Panc1 (cell line): ENCODE measurements at regions not wholly inside any gene's neighbourhood (a gene's known extent, or its start where the extent isn't known, plus 50 kb on each side); places are given as distances from the start of the nearest gene placed in this dataset.

Experiments
- ATAC-seq: fragments of 200-7000 bp; cut with Tn5 transposase; 2 replicates; pipeline ENCODE4 v1.9.1; 2020; ENCODE audit warnings: mild to moderate bottlenecking, moderate library complexity
- BruUV-seq: library from RNA; stranded (reverse); fragments of 400-500 nt; replicated peaks from 2 replicates; lab custom pipeline; 2021; lab: Mats Ljungman, UMichigan
- CTCF ChIA-PET: fragments of 300-600 bp; sonication (Branson Sonifier 250); formaldehyde crosslinking; loops from one replicate; lab custom pipeline; 2022; ENCODE audit warnings: antibody characterized with exemption; lab: Charles Lee
- POLR2A ChIA-PET: fragments of 300-600 bp; sonication (Branson Sonifier 250); formaldehyde crosslinking; loops from one replicate; lab custom pipeline; 2022; ENCODE audit warnings: antibody characterized with exemption; lab: Charles Lee
- DNase-seq: peaks from one replicate; pipeline ENCODE4 v3.0.0-alpha.2; 2010; ENCODE audit warnings: low read depth, low spot score
- H3K27ac ChIP-seq: 2 replicates; pipeline ENCODE4 v1.5.1; 2011; ENCODE audit warnings: mild to moderate bottlenecking, low read length, inconsistent platforms
- H3K27me3 ChIP-seq: fragments of 200-500 bp; sonication (Bioruptor generic); 2 replicates; pipeline ENCODE4 v1.6.0; 2014; ENCODE audit warnings: low read length, inconsistent platforms; ENCODE audit not compliant: control insufficient read depth, insufficient read depth
- H3K36me3 ChIP-seq: fragments of 200-500 bp; sonication (Bioruptor generic); 2 replicates; pipeline ENCODE4 v1.5.1; 2014; ENCODE audit warnings: inconsistent platforms, mild to moderate bottlenecking, low read length, moderate library complexity; ENCODE audit not compliant: control insufficient read depth, insufficient read depth
- H3K4me1 ChIP-seq: 2 replicates; pipeline ENCODE4 v1.5.1; 2011; ENCODE audit warnings: inconsistent platforms, mild to moderate bottlenecking, low read length, moderate library complexity; ENCODE audit not compliant: control insufficient read depth, insufficient read depth
- H3K4me3 ChIP-seq, 2 experiments: 2 replicates each; pipeline ENCODE4 v1.5.1; 2011 to 2012; ENCODE audit warnings: low read depth in 2 of 2, low read length in 2 of 2, mild to moderate bottlenecking in 2 of 2, inconsistent platforms in 1 of 2, moderate library complexity in 1 of 2
- H3K9me3 ChIP-seq: fragments of 200-500 bp; sonication (Bioruptor generic); 2 replicates; pipeline ENCODE4 v1.5.1; 2014; ENCODE audit warnings: low read depth, mild to moderate bottlenecking, inconsistent platforms, low read length, moderate library complexity; ENCODE audit not compliant: control insufficient read depth, insufficient read depth
- POLR2AphosphoS5 ChIP-seq: IDR thresholded peaks from 2 replicates; pipeline ENCODE4 v1.6.1; 2012; ENCODE audit warnings: mild to moderate bottlenecking, low read depth, low read length, moderate library complexity
- SIN3A ChIP-seq: IDR thresholded peaks from 2 replicates; pipeline ENCODE4 v1.6.1; 2012; ENCODE audit warnings: low read depth, mild to moderate bottlenecking, low read length, moderate library complexity, borderline replicate concordance; ENCODE audit not compliant: insufficient read depth
- TCF7L2 ChIP-seq: IDR thresholded peaks from 2 replicates; pipeline ENCODE4 v1.6.1; 2011; ENCODE audit warnings: mild to moderate bottlenecking, low read depth, low read length, inconsistent platforms
- in situ Hi-C: cut with HindIII; loops from 2 replicates; pipeline ENCODE4 v1.10.0; 2016; ENCODE audit warnings: low sequenced_read_pairs, low pct_unique_long_range_greater_than_20kb
- intact Hi-C: fragments of 100-400 bp; cut with micrococcal nuclease; formaldehyde crosslinking; loops from one replicate; pipeline ENCODE4 v1.10.0; 2022; ENCODE audit not compliant: unreplicated experiment
- TF ChIP-seq, protein P1 (sequence below): fragments of 450-650 bp; IDR thresholded peaks from 2 replicates; pipeline ENCODE4 v1.5.1; 2017; ENCODE audit warnings: mild to moderate bottlenecking
- TF ChIP-seq, protein P2 (sequence below), 2 experiments: IDR thresholded peaks; 2 replicates each; pipeline ENCODE4 v1.6.1; 2011 to 2012; ENCODE audit warnings: low read depth in 2 of 2, control low read depth in 1 of 2, low read length in 1 of 2, mild to moderate bottlenecking in 1 of 2, moderate library complexity in 1 of 2; ENCODE audit not compliant: insufficient read depth in 1 of 2

DNA sequence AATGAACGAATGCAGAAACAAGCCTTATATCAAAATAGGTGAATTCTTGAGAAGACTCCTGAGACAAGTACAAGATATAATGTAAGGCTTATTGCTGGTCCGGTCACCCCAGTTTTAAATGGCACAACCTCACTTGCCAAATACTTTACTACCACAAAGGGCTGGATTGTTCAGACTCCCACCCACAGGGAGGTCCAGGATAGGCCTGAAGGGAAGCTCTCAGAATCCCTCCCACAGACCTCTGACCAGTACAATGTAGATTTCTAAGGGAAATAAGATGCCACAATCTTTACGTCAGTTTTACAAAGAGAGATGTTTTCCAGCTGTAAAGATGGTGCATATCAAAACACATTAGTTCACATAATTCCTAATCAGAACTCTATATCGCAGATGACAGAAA, 577.7 kb upstream of the ADAMTS9 start:
- ATAC-seq (no peak), DNase-seq (no peak)
- no peak for TF ChIP-seq SIN3A
- TF ChIP-seq, protein P1, sequence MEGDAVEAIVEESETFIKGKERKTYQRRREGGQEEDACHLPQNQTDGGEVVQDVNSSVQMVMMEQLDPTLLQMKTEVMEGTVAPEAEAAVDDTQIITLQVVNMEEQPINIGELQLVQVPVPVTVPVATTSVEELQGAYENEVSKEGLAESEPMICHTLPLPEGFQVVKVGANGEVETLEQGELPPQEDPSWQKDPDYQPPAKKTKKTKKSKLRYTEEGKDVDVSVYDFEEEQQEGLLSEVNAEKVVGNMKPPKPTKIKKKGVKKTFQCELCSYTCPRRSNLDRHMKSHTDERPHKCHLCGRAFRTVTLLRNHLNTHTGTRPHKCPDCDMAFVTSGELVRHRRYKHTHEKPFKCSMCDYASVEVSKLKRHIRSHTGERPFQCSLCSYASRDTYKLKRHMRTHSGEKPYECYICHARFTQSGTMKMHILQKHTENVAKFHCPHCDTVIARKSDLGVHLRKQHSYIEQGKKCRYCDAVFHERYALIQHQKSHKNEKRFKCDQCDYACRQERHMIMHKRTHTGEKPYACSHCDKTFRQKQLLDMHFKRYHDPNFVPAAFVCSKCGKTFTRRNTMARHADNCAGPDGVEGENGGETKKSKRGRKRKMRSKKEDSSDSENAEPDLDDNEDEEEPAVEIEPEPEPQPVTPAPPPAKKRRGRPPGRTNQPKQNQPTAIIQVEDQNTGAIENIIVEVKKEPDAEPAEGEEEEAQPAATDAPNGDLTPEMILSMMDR = no peak
- TF ChIP-seq, protein P2, sequence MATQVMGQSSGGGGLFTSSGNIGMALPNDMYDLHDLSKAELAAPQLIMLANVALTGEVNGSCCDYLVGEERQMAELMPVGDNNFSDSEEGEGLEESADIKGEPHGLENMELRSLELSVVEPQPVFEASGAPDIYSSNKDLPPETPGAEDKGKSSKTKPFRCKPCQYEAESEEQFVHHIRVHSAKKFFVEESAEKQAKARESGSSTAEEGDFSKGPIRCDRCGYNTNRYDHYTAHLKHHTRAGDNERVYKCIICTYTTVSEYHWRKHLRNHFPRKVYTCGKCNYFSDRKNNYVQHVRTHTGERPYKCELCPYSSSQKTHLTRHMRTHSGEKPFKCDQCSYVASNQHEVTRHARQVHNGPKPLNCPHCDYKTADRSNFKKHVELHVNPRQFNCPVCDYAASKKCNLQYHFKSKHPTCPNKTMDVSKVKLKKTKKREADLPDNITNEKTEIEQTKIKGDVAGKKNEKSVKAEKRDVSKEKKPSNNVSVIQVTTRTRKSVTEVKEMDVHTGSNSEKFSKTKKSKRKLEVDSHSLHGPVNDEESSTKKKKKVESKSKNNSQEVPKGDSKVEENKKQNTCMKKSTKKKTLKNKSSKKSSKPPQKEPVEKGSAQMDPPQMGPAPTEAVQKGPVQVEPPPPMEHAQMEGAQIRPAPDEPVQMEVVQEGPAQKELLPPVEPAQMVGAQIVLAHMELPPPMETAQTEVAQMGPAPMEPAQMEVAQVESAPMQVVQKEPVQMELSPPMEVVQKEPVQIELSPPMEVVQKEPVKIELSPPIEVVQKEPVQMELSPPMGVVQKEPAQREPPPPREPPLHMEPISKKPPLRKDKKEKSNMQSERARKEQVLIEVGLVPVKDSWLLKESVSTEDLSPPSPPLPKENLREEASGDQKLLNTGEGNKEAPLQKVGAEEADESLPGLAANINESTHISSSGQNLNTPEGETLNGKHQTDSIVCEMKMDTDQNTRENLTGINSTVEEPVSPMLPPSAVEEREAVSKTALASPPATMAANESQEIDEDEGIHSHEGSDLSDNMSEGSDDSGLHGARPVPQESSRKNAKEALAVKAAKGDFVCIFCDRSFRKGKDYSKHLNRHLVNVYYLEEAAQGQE (IDR thresholded peaks at IDR 0.05; ENCODE audit: insufficient read depth in 1 of 2, low read depth in 2 of 2, low read length in 1 of 2) = no peak
- TF ChIP-seq TCF7L2 = no peak
- TF ChIP-seq POLR2AphosphoS5 = no peak
- CTCF ChIA-PET = no interaction called here
- Histone ChIP-seq H3K27ac (no peak overlapping the region), H3K9me3 (no peaks in the 10 kb centered on the region), H3K4me3 (no peak overlapping the region), H3K4me1 (no peaks in the 10 kb centered on the region), H3K36me3 (no peaks in the 10 kb centered on the region), H3K27me3 (no peaks in the 10 kb centered on the region)
- POLR2A ChIA-PET = no interaction called here
- intact Hi-C loops = no loop called here
- BruUV-seq = no TSS peak
- in situ Hi-C loops = no loop called here

DNA sequence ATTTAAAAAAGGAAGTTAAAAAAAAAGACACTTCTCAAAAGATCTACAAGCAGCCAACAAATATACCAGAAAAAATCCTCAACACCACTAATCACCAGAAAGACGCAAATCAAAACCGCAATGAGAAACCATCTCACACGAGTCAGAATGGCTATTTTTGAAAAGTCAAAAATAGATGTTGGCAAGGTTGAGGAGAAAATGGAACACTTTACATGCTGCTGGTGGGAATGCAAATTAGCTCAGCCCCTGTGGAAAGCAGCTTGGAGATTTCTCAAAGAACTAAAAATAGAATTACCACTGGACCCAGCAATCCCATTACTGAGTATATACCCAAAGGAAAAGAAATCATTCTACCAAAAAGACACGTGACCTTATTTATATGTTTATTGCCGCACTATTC, 574.7 kb upstream of the ADAMTS9 start:
- in situ Hi-C loops (no loop called here), intact Hi-C loops (no loop called here)
- H3K36me3 ChIP-seq = no peaks in the 10 kb centered on the region
- H3K27me3 ChIP-seq = no peaks in the 10 kb centered on the region
- no peaks in the 10 kb centered on the region for H3K9me3 ChIP-seq
- no peak overlapping the region for H3K4me3 ChIP-seq
- ChIA-PET CTCF (no interaction called here), POLR2A (no interaction called here)
- DNase-seq (no peak), ATAC-seq (no peak)
- H3K4me1 ChIP-seq = no peaks in the 10 kb centered on the region
- H3K27ac ChIP-seq = no peak overlapping the region
- no peak for TF ChIP-seq POLR2AphosphoS5
- no peak for TF ChIP-seq TCF7L2
- TF ChIP-seq, protein P1 = no peak
- TF ChIP-seq, protein P2 (IDR thresholded peaks at IDR 0.05; ENCODE audit: insufficient read depth in 1 of 2, low read depth in 2 of 2, low read length in 1 of 2) = no peak
- no peak for TF ChIP-seq SIN3A
- BruUV-seq = no TSS peak
